Choroid plexus epithelial cell (primary cell): ENCODE measurements at regions not wholly inside any gene's neighbourhood (a gene's known extent, or its start where the extent isn't known, plus 50 kb on each side); places are given as distances from the start of the nearest gene placed in this dataset.

Source experiments
- DNase-seq: peaks from one replicate; pipeline ENCODE4 v3.0.0-alpha.2; 2010; ENCODE audit warnings: low read depth
- H3K4me3 ChIP-seq: 2 replicates; pipeline ENCODE4 v1.5.1; 2011; ENCODE audit warnings: low read depth, mild to moderate bottlenecking, control low read depth, low read length, moderate library complexity
- TF ChIP-seq, protein P1 (sequence below): conservative IDR thresholded peaks from 2 replicates; pipeline ENCODE4 v1.5.1; 2011; ENCODE audit warnings: low read depth, mild to moderate bottlenecking, control low read depth, inconsistent platforms, low read length, moderate library complexity

DNA sequence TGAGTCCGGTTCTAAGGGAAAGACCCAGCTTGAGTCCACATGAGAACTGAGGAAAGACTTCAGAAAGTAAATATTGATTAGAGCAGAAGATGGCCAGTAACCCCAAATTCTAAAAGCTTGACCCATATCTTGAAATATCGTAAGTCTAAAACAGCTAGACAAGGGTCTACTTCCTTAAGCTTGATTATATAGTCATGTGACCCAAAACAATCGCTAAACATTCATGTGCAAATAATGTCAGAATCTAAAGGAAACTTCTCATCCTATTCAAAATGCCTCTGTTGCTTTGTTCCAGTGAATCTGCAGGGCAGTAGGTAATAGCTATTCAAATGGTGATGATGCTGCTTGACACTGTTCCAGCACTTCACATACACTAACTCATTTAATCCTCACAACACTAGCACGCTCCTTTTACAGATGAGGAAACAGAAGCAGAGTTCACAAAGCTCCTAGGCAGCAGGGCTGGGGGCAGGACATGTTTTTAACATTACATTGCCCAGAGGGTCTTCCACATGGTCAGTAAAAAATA is 52.6 kb downstream of the TCF20 start:
- no peak for DNase-seq
- no peak overlapping the region for H3K4me3 ChIP-seq
- TF ChIP-seq, protein P1, sequence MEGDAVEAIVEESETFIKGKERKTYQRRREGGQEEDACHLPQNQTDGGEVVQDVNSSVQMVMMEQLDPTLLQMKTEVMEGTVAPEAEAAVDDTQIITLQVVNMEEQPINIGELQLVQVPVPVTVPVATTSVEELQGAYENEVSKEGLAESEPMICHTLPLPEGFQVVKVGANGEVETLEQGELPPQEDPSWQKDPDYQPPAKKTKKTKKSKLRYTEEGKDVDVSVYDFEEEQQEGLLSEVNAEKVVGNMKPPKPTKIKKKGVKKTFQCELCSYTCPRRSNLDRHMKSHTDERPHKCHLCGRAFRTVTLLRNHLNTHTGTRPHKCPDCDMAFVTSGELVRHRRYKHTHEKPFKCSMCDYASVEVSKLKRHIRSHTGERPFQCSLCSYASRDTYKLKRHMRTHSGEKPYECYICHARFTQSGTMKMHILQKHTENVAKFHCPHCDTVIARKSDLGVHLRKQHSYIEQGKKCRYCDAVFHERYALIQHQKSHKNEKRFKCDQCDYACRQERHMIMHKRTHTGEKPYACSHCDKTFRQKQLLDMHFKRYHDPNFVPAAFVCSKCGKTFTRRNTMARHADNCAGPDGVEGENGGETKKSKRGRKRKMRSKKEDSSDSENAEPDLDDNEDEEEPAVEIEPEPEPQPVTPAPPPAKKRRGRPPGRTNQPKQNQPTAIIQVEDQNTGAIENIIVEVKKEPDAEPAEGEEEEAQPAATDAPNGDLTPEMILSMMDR, result no peak

DNA sequence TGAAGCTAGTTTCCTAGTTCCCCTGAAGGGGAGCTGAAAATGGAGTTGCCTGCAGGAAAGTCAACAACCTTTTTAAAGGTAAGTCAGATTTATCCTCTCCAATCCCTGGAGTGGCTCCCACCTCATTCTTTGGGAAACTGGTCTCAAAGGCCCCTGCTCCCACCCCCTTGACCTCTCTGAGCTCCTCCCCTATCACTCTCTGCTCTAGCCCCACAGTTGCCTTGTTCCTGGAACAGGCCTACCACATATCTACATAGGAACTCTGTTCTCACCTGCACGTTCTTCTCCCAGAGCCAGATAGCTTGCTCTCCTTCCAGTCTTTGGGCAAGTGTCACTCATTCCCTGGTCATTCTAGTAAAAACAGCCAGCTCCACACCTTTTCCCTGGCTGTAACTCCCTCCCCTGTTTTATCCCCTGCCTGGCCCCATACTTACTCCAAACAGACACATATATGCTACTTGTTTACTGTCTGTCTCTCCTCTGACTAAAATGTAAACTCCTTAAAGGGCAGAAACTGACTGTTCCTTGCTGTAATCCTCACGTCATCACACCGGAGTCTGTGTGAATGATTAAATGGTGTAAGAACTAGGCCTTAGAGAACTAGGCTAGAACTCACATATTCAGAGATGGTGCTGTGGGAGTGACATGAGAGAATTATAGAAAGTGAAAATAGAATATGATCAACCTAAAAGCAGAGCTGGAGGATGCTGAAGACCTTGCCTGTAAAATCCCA is 53.3 kb downstream of the TCF20 start:
- no peak overlapping the region for H3K4me3 ChIP-seq
- DNase-seq, result no peak
- TF ChIP-seq, protein P1, result no peak

GRCh38 chr22:42214633-42215415 is 55.6 kb downstream of the TCF20 start:
- no peak overlapping the region for H3K4me3 ChIP-seq
- DNase-seq, result peak; percentile 59
- TF ChIP-seq, protein P1, result no peak

GRCh38 chr22:42208362-42208761 is 62.1 kb downstream of the TCF20 start:
- DNase-seq, result no peak
- H3K4me3 ChIP-seq, result no peak overlapping the region
- TF ChIP-seq, protein P1, result no peak

GRCh38 chr22:42207918-42208317 is 62.5 kb downstream of the TCF20 start:
- no peak overlapping the region for H3K4me3 ChIP-seq
- TF ChIP-seq, protein P1, result no peak
- no peak for DNase-seq

GRCh38 chr22:42203609-42204008 is 66.8 kb downstream of the TCF20 start:
- TF ChIP-seq, protein P1, result no peak
- H3K4me3 ChIP-seq, result no peak overlapping the region
- no peak for DNase-seq
